Activated CD8-positive, alpha-beta memory T cell treated with anti-CD3 and anti-CD28 coated beads, Interleukin-2, amount 50 U/mL, for 48 hours (primary cell): ENCODE measurements at regions not wholly inside any gene's neighbourhood (a gene's known extent, or its start where the extent isn't known, plus 50 kb on each side); places are given as distances from the start of the nearest gene placed in this dataset.
"Not testable (repeated sequence)": the region's sequence is repeated elsewhere in the genome, so short reads cannot be mapped to it uniquely, and the experiment has no call there.

ENCODE experiments used
- DNase-seq: peaks from one replicate; pipeline ENCODE4 v3.0.0-alpha.2; 2020

DNA sequence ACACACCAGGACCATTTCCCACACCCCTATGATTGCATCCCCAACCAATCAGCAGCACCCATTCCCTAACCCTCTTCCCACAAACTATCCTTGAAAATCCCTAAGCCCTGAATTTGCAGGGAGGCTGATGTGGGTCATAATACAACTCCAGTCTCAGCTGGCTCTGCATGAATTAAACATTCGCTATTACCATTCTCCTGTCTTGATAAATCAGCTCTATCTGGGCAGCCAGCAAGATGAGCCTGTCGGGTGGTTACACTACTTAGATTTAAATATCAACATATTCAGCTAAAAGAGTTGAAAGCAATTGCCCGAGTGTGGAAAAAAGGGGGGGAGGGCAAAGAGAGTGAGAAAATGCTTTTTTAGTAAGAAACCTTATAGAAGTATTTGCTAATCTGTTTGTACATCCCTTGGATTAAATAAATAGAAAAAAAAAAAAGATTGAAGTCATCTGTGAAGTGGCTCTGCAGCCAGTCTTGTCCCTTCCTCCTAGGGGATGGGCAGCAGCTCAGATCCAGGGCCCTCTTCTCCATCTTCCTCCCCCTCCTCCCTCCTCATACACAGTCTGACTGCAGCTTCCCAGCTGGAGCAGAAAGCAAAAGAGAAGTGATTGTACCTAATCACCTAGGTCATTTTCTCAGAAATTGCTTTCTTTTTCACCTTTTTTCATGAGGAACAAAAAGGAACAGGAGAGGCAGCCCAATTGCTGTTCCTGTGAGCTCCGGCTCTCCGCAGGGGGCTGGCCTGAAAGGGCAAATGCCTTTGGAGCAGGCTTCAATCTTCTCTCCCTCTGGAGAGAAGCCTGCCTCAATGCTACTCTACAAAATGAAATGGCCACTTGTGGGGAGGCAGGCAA lies 356.6 kb upstream of the SULF2 start:
- no peak for DNase-seq

DNA sequence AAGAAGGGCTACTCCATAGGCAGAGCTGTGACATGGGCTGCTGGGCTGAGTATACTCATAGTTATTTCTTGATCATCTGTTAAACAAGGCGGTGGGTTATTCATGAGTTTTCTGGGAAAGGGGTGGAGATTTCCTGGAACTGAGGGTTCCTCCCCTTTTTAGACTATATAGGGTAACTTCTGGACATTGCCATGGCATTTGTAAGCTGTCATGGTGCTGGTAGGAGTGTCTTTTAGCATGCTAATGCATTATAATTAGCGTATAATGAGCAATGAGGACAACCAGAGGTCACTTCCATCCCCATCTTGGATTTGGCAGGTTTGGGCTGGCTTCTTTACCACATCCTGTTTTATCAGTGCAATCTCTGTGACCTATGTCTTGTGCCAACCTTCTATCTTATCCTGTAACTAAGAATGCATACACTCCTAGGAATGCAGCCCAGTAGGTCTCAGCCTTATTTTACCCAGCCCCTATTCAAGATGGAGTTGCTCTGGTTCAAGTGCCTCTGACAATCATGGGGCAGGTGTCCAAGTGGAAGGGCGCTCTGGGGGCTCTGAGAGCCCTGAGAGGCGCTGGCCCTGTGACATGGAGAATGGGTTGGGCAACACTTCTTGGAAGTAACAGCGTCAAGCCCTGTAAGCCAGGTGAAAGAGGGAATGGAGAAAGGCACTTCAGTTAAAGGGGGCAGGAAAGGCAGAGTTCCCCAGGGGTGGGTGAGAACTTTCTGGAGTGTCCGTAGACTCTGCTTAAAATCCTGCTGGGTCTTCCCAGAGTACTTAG lies 354.2 kb upstream of the SULF2 start:
- DNase-seq, result no peak

GRCh38 chr20:48132834-48133233 lies 347.6 kb upstream of the SULF2 start:
- no peak for DNase-seq

- no peak for DNase-seq
These were observed 346.3 kb upstream of the SULF2 start for GRCh38 chr20:48131581-48131980.

GRCh38 chr20:48129345-48129942 lies 344.2 kb upstream of the SULF2 start:
- DNase-seq, result no peak

- no peak for DNase-seq
These were observed 343.2 kb upstream of the SULF2 start for GRCh38 chr20:48128436-48128835.

DNA sequence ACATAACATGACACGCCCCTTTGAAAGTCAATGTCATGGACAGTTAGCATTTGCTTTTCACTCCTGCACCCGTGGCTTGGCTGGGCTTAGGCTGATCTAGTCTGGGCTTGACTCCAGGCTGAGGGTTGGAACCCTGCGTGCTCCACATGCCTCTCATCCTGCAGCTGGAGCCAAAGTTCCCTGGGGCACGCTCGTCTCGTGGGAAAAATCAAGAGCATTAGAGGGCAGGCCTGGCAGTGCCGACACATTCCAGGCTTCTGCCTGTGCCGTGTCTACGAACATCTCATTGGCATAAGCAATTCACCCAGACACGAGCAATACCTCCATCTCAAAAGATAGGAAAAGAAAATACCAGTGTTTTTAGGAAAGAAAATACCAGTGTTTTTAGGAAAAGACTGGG lies 342.7 kb upstream of the SULF2 start:
- DNase-seq, result not testable (repeated sequence)

DNA sequence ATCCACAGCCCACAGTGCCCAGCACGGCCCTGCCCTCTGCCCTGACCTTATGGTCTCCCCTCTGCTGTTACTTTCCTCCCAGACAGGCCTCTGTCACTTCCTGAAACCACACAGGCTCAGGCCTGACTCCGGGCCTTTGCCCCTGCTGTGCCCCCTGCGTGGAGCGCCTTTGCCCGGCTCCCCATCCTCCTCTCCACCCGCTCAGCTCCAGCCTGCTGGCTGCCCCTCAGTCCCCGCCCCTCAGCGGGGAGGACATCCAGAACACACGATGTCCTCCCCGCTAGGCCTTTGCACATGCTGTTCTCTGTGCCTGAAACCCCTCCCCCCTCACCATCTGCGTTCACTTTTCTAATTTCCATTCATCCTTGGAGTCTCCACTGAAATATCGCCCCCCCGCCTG lies 341.9 kb upstream of the SULF2 start:
- DNase-seq, result not testable (repeated sequence)

GRCh38 chr20:48126227-48126740 lies 341.0 kb upstream of the SULF2 start:
- no peak for DNase-seq

DNA sequence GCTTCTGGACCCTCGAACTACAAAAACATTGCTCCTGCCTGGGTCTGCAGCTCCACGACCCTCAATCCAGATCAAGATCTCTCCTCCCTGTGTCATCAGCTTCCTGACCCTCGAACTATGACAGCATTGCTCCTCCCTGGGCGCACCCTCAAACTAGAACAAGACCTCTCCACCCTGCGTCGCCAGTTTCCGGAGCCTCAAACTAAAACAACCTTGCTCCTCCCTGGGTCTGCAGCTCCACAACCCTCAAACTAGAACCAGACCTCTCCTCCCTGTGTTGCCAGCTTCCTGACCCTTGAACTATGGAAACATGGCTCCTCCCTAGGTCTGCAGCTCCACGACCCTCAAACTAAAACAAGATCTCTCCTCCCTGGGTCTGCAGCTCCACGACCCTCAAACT lies 339.7 kb upstream of the SULF2 start:
- no peak for DNase-seq

GRCh38 chr20:48124181-48124782 lies 339.0 kb upstream of the SULF2 start:
- DNase-seq, result no peak

DNA sequence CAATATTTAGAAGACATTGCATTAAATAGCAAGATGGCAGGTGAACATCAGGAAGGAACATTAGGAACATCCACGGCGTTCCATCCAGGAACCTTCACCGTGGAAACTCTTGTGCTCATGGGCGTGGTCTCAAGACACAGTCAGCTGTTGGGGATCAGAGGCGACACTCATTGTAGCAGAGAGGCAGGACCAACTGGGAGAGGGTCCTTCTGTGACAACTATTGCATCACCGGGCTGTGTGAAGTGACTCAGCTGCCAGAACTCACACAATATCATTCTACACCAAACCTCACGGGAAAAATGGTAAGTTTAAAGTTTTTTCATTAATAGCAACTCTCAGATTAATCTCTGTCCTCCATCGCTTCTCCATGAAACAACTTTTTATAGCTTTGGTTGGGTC lies 334.8 kb upstream of the SULF2 start:
- DNase-seq, result no peak

- DNase-seq, result not testable (repeated sequence)
These were observed 334.1 kb upstream of the SULF2 start for GRCh38 chr20:48119389-48119788.

- DNase-seq, result no peak
These were observed 330.2 kb upstream of the SULF2 start for GRCh38 chr20:48115502-48115901.

DNA sequence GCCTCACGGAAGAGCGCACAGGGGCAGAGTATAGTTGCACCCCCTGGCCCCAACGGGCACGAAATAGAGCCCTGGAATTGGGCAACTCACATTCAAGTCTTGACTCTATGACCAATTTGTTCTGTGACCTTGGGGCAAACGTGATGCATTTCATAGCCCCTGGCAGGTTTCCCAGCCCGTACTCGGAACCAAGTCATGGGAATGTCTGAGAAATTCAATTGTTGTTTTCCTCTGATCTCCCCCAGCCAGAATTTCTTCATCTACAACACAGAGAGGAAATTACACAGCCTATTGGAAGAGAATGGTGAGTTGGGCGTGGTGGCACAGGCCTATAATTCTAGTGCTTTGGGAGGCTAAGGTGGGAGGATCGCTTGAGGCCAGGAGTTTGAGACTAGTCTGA lies 322.3 kb upstream of the SULF2 start:
- DNase-seq, result no peak

- DNase-seq, result no peak
These were observed 321.1 kb upstream of the SULF2 start for GRCh38 chr20:48106428-48106827.

GRCh38 chr20:48105526-48105925 lies 320.2 kb upstream of the SULF2 start:
- no peak for DNase-seq

DNA sequence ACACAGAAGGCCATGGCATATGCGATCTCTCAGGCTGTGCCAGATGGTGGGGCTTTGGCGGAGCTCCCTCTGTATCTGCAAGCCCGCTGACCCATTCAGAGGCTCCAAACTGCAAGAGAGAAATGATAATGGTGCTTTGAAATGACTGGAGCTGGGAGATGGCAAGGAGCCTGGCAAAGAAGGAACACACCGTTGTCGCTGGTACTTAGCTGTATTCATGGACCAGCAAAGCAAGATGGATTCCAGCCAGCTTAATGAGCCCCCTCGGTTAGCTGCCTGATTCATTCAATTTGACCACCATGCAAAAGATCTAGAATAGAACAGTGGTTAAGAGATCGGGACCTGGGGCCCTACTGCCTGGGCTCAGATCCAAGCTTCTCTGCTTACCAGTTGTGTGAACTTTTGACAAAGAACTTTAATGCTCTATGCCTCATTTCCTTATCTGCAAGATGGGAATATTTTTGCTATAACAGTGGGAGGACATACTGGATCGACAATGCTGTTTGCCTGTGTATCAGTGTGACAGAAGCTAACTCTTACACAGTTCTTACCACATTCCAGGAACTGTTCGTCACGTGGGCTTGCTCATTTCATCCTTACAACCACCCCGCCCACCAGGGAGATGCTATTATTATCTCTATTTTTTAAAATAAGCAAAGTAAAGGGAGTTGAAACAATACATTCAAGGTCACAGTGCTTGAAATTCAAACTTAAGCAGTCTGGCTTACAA lies 317.8 kb upstream of the SULF2 start:
- no peak for DNase-seq

DNA sequence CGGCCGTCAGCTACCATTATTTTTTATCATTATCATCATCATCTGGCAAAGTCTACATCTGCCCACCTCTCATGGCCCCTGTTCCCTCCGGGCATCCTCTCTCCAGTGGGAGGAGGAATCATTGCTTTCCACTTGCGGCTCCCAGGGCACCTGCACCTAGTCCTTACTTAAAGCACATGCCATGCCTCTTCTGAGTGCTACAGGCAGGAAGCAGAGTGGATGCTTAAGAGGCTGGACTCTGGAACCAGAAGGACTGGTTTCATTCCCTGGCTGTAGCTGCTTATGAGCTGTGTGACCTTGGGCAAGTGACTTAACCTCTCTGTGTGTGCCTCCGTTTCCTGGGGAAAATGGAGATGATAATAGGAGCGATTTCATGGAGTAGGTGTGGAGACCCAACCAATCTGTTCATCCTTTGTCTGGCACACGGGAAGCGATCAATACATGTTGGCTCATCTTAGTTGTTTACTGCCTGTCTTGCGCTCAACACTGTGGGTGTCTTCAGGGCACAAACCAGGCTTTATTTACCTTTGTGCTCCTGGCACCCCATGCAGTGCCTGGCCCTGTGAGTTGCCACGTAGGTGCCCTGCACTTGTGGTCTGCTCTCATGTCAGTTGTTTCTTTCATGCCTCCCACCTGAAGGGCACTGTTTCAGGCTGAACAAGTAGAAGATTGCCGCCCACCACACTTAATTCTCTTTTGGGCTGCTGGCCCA lies 317.0 kb upstream of the SULF2 start:
- DNase-seq, result no peak

- no peak for DNase-seq
These were observed 315.2 kb upstream of the SULF2 start for GRCh38 chr20:48100483-48100882.

DNA sequence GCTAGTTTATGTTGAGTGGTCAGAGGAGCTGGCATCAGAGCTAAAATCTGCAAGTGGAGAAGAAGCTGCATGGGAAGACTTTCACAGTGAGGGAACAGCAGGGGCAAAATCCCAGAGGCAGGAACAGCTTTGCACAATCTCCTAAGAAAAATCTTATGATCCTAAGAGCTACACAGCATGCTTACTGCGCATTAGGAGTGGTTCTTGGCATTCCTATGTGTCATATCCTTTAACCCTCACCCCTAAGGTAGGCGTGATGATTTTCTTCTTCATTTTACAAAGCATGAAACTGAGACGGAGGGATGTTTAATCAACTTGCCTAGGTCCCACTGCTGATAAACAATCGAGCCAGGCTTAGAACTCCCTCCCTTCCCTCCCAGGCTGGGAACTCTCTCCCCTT lies 313.6 kb upstream of the SULF2 start:
- no peak for DNase-seq

DNA sequence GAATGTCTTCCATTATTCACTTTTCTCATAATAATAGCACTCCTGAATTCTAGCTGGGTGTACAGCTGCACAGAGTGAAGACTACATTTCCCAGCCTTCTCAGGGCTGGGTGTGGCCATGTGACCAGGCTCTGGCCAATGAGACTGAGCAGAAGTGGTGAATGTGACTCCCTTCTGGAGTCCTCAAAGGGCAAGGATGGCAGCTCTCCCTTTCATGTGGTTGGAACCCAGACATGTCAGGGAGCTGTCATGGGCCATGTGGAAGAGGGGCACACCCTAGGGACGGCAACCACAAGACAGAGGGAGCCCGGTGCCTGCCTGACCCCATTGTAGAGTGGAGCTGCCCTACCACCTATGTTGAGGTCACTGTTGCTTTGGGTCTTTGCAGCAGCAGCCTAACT lies 312.8 kb upstream of the SULF2 start:
- DNase-seq, result no peak
